GM12878 (cell line): ENCODE measurements at regions not wholly inside any gene's neighbourhood (a gene's known extent, or its start where the extent isn't known, plus 50 kb on each side); places are given as distances from the start of the nearest gene placed in this dataset.

Experiments
- CTCF ChIP-seq, 3 experiments: IDR thresholded peaks in 2 of 3; conservative IDR thresholded peaks in 1 of 3; 2 replicates each; pipeline ENCODE4 v1.5.1; 2011; ENCODE audit warnings: low read depth in 3 of 3, low read length in 3 of 3, mild to moderate bottlenecking in 3 of 3, control low read depth in 2 of 3, moderate library complexity in 2 of 3, inconsistent platforms in 1 of 3, mixed read lengths in 1 of 3; ENCODE audit not compliant: control insufficient read depth in 2 of 3, insufficient read depth in 1 of 3; ENCODE audit errors: extremely low read depth in 1 of 3
- DPF2 ChIP-seq: fragments of 450-650 bp; IDR thresholded peaks from 2 replicates; pipeline ENCODE4 v1.6.1; 2017; ENCODE audit warnings: mild to moderate bottlenecking
- MXI1 ChIP-seq: fragments of 150-350 bp; IDR thresholded peaks from 2 replicates; pipeline ENCODE4 v1.6.1; 2011; ENCODE audit warnings: low read depth, mild to moderate bottlenecking, inconsistent platforms, low read length, improper control_type of control experiment
- MYC ChIP-seq: IDR thresholded peaks from 2 replicates; pipeline ENCODE4 v1.6.1; 2011; ENCODE audit warnings: mild to moderate bottlenecking, low read length, moderate library complexity, inconsistent platforms; ENCODE audit not compliant: insufficient read depth, insufficient replicate concordance, insufficient read length, severe bottlenecking
- PAX5 ChIP-seq: IDR thresholded peaks from 2 replicates; pipeline ENCODE4 v1.6.1; 2011; ENCODE audit warnings: low read depth, low read length, borderline replicate concordance
- POLR2AphosphoS5 ChIP-seq: IDR thresholded peaks from 2 replicates; pipeline ENCODE4 v1.6.1; 2011; ENCODE audit warnings: mild to moderate bottlenecking, low read length, inconsistent platforms
- RAD51 ChIP-seq: fragments of 450-650 bp; IDR thresholded peaks from 2 replicates; pipeline ENCODE4 v1.6.1; 2016; ENCODE audit warnings: moderate library complexity, mild to moderate bottlenecking, inconsistent platforms
- SP1 ChIP-seq: IDR thresholded peaks from one replicate; pipeline ENCODE4 v1.6.1; 2011; ENCODE audit warnings: low read depth, low read length
- TCF12 ChIP-seq: IDR thresholded peaks from 2 replicates; pipeline ENCODE4 v1.6.1; 2011; ENCODE audit warnings: low read depth, mild to moderate bottlenecking, low read length
- ZNF274 ChIP-seq: IDR thresholded peaks from one replicate; pipeline ENCODE4 v1.8.0; 2011; ENCODE audit not compliant: insufficient read length, insufficient read depth
- TF ChIP-seq, protein P1 (sequence below): IDR thresholded peaks from 2 replicates; pipeline ENCODE4 v1.6.1; 2012; ENCODE audit warnings: low read depth, low read length, improper control_type of control experiment
- TF ChIP-seq, protein P2 (sequence below): fragments of 450-650 bp; IDR thresholded peaks from 2 replicates; pipeline ENCODE4 v1.6.1; 2014; ENCODE audit warnings: mild to moderate bottlenecking
- TF ChIP-seq, protein P3 (sequence below): fragments of 450-650 bp; IDR thresholded peaks from 2 replicates; pipeline ENCODE4 v1.6.1; 2016; ENCODE audit warnings: mild to moderate bottlenecking

DNA sequence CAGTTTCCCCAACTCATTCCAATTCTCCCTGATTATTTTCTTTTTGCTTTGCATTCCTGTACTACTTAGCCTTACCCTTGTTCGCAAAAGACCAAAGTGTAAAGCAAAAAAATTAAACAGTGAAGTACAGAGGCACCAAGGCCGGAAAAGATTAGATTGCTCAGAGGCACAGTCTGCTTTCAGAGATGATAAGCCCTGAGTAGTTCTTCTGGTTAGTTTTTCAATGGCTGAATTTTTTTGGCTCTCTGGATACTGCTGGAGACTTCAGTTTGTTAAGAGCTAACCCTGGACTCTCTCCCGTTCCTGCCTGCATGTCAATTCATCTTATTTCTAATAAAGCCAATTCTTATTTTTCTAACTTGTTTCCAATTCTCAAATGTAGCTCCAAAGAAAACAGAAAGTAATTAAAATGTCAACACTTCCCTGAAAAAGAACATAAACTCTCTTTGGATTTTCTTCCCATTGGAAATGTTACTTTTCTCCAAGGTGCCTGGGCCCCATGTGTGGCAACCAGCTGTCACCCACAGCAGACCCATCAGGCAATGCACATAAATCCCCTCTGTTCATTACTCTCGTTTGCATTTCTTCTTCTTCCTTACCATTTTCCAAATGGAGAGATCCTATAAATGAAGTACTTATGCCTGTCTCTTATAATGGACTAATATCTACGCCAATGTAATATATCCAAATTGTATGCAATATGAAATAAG lies 142.8 kb downstream of the BTG1 start:
- no peak for TF ChIP-seq ZNF274
- no peak for TF ChIP-seq POLR2AphosphoS5
- TF ChIP-seq DPF2: no peak
- TF ChIP-seq MXI1: no peak
- TF ChIP-seq CTCF (IDR thresholded peaks at IDR 0.05 in 2 of 3, conservative IDR thresholded peaks at IDR 0.05 in 1 of 3; ENCODE audit: control insufficient read depth in 2 of 3, extremely low read depth in 1 of 3, insufficient read depth in 1 of 3, low read depth in 3 of 3, low read length in 3 of 3): no peak
- no peak for TF ChIP-seq RAD51
- no peak for TF ChIP-seq MYC
- TF ChIP-seq PAX5: no peak
- TF ChIP-seq TCF12: no peak
- TF ChIP-seq, protein P1, sequence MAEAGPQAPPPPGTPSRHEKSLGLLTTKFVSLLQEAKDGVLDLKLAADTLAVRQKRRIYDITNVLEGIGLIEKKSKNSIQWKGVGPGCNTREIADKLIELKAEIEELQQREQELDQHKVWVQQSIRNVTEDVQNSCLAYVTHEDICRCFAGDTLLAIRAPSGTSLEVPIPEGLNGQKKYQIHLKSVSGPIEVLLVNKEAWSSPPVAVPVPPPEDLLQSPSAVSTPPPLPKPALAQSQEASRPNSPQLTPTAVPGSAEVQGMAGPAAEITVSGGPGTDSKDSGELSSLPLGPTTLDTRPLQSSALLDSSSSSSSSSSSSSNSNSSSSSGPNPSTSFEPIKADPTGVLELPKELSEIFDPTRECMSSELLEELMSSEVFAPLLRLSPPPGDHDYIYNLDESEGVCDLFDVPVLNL: no peak
- TF ChIP-seq, protein P2, sequence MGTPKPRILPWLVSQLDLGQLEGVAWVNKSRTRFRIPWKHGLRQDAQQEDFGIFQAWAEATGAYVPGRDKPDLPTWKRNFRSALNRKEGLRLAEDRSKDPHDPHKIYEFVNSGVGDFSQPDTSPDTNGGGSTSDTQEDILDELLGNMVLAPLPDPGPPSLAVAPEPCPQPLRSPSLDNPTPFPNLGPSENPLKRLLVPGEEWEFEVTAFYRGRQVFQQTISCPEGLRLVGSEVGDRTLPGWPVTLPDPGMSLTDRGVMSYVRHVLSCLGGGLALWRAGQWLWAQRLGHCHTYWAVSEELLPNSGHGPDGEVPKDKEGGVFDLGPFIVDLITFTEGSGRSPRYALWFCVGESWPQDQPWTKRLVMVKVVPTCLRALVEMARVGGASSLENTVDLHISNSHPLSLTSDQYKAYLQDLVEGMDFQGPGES: no peak
- TF ChIP-seq, protein P3, sequence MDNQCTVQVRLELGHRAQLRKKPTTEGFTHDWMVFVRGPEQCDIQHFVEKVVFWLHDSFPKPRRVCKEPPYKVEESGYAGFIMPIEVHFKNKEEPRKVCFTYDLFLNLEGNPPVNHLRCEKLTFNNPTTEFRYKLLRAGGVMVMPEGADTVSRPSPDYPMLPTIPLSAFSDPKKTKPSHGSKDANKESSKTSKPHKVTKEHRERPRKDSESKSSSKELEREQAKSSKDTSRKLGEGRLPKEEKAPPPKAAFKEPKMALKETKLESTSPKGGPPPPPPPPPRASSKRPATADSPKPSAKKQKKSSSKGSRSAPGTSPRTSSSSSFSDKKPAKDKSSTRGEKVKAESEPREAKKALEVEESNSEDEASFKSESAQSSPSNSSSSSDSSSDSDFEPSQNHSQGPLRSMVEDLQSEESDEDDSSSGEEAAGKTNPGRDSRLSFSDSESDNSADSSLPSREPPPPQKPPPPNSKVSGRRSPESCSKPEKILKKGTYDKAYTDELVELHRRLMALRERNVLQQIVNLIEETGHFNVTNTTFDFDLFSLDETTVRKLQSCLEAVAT: no peak
- no peak for TF ChIP-seq SP1
